ENCODE measurements at regions not wholly inside any gene's neighbourhood (a gene's known extent, or its start where the extent isn't known, plus 50 kb on each side); places are given as distances from the start of the nearest gene placed in this dataset.

- no peak for TF ChIP-seq ZBTB11 (CRISPR knock-in tag; IDR thresholded peaks at IDR 0.05)
- TF ChIP-seq ILK (tag; IDR thresholded peaks at IDR 0.05; ENCODE audit: borderline replicate concordance, low read depth): no peak
- TF ChIP-seq MBD1 (CRISPR knock-in tag; IDR thresholded peaks at IDR 0.05): no peak
- TF ChIP-seq NFYB (IDR thresholded peaks at IDR 0.05; ENCODE audit: extremely low read depth, insufficient read length): peak; percentile 73
- no peak for TF ChIP-seq FOXA1 (IDR thresholded peaks at IDR 0.05; ENCODE audit: borderline replicate concordance)
- no peak for TF ChIP-seq U2AF2 (optimal IDR thresholded peaks at IDR 0.05; ENCODE audit: low read depth, low read length)
- TF ChIP-seq STAG1 (CRISPR knock-in tag; IDR thresholded peaks at IDR 0.05; ENCODE audit: borderline replicate concordance): no peak
- no peak for TF ChIP-seq GTF2F1 (IDR thresholded peaks at IDR 0.05; ENCODE audit: low read depth, low read length)
- no peak for TF ChIP-seq TEAD1 (CRISPR knock-in tag; IDR thresholded peaks at IDR 0.05)
- TF ChIP-seq ARID3B (CRISPR knock-in tag; IDR thresholded peaks at IDR 0.05; ENCODE audit: borderline replicate concordance): no peak
Measured at GRCh38 chr2:14872779-14873325, 240.3 kb downstream of the LRATD1 start (continued).

Measured in K562 (cell line).